Neural cell (in vitro differentiated cells): ENCODE measurements at regions not wholly inside any gene's neighbourhood (a gene's known extent, or its start where the extent isn't known, plus 50 kb on each side); places are given as distances from the start of the nearest gene placed in this dataset.

ENCODE experiments used
- H2AFZ ChIP-seq: fragments of 200-600, 300-800 bp; sonication (generic), shearing (Covaris generic); 2 replicates; pipeline ENCODE4 v1.6.0; 2014; ENCODE audit warnings: low read depth, mild to moderate bottlenecking, antibody characterized with exemption, low read length, moderate library complexity
- H3F3A ChIP-seq: fragments of 200-600 bp; shearing (Covaris generic); 2 replicates; pipeline ENCODE4 v1.6.1; 2016; ENCODE audit warnings: mild to moderate bottlenecking, moderate library complexity, mixed read lengths, antibody characterized with exemption, low read length; ENCODE audit not compliant: insufficient read depth, poor library complexity, severe bottlenecking
- H3K27ac ChIP-seq: fragments of 200-600, 300-800 bp; sonication (generic), shearing (Covaris generic); 2 replicates; pipeline ENCODE4 v1.5.1; 2014; ENCODE audit warnings: mild to moderate bottlenecking, low read length, moderate library complexity
- H3K27me3 ChIP-seq: fragments of 300-800, 200-600 bp; sonication (generic), shearing (Covaris generic); 2 replicates; pipeline ENCODE4 v1.6.0; 2014; ENCODE audit warnings: mild to moderate bottlenecking, low read depth, low read length, moderate library complexity; ENCODE audit not compliant: insufficient read depth
- H3K36me3 ChIP-seq: fragments of 300-800, 200-600 bp; sonication (generic), shearing (Covaris generic); 2 replicates; pipeline ENCODE4 v1.5.1; 2014; ENCODE audit warnings: mild to moderate bottlenecking, antibody characterized with exemption, low read length, moderate library complexity; ENCODE audit not compliant: insufficient read depth
- H3K4me2 ChIP-seq: fragments of 300-800, 200-600 bp; sonication (generic), shearing (Covaris generic); 2 replicates; pipeline ENCODE4 v1.6.0; 2014; ENCODE audit warnings: mild to moderate bottlenecking, low read length
- H3K4me3 ChIP-seq: fragments of 300-800, 200-600 bp; sonication (generic), shearing (Covaris generic); 2 replicates; pipeline ENCODE4 v1.5.1; 2014; ENCODE audit warnings: mild to moderate bottlenecking, low read length, moderate library complexity
- H3K79me2 ChIP-seq: fragments of 200-600 bp; shearing (Covaris generic); replicated peaks from 2 replicates; pipeline ENCODE4 v1.6.0; 2014; ENCODE audit warnings: mild to moderate bottlenecking, low read length, moderate library complexity; ENCODE audit not compliant: insufficient read depth
- H3K9ac ChIP-seq: fragments of 300-800, 200-600 bp; sonication (generic), shearing (Covaris generic); 2 replicates; pipeline ENCODE4 v1.6.1; 2016; ENCODE audit warnings: mild to moderate bottlenecking, low read length, mixed read lengths
- H3K9me2 ChIP-seq: fragments of 200-600 bp; shearing (Covaris generic); 2 replicates; pipeline ENCODE4 v1.6.1; 2016; ENCODE audit warnings: mild to moderate bottlenecking, low read length, mixed read lengths; ENCODE audit not compliant: insufficient read depth
- H3K9me3 ChIP-seq: fragments of 200-600, 300-800 bp; sonication (generic), shearing (Covaris generic); 2 replicates; pipeline ENCODE4 v1.6.1; 2016; ENCODE audit warnings: mild to moderate bottlenecking, mixed run types, low read length, moderate library complexity, mixed read lengths
- H4K20me1 ChIP-seq: fragments of 200-600 bp; shearing (Covaris generic); 2 replicates; pipeline ENCODE4 v1.6.1; 2016; ENCODE audit warnings: mild to moderate bottlenecking, mixed run types; ENCODE audit not compliant: insufficient read depth
- CTCF ChIP-seq: fragments of 450-650 bp; IDR thresholded peaks from 2 replicates; pipeline ENCODE4 v1.5.1; 2014; ENCODE audit warnings: antibody characterized with exemption, mild to moderate bottlenecking, moderate library complexity; ENCODE audit not compliant: poor library complexity, severe bottlenecking
- EP300 ChIP-seq: fragments of 450-650 bp; conservative IDR thresholded peaks from 2 replicates; pipeline ENCODE4 v1.6.1; 2014; ENCODE audit warnings: antibody characterized with exemption, mild to moderate bottlenecking, moderate library complexity; ENCODE audit not compliant: poor library complexity, severe bottlenecking
- EZH2 ChIP-seq: fragments of 200-600, 300-800 bp; shearing (Covaris generic), sonication (generic); IDR thresholded peaks from 2 replicates; pipeline ENCODE4 v1.6.1; 2014; ENCODE audit warnings: antibody characterized with exemption, low read length, borderline replicate concordance, mild to moderate bottlenecking; ENCODE audit not compliant: insufficient read depth, poor library complexity, severe bottlenecking
- MXI1 ChIP-seq: fragments of 450-650 bp; conservative IDR thresholded peaks from 2 replicates; pipeline ENCODE4 v1.6.1; 2014; ENCODE audit warnings: antibody characterized with exemption, mild to moderate bottlenecking; ENCODE audit not compliant: poor library complexity, severe bottlenecking
- POLR2AphosphoS5 ChIP-seq: IDR thresholded peaks from 2 replicates; pipeline ENCODE4 v1.6.1; 2012
- RAD21 ChIP-seq: fragments of 450-650 bp; conservative IDR thresholded peaks from 2 replicates; pipeline ENCODE4 v1.6.1; 2014; ENCODE audit warnings: antibody characterized with exemption, mild to moderate bottlenecking, moderate library complexity
- REST ChIP-seq: IDR thresholded peaks from 2 replicates; pipeline ENCODE4 v1.6.1; 2012; ENCODE audit warnings: borderline replicate concordance
- SMC3 ChIP-seq: fragments of 450-650 bp; conservative IDR thresholded peaks from 2 replicates; pipeline ENCODE4 v1.6.1; 2014; ENCODE audit warnings: antibody characterized with exemption, mild to moderate bottlenecking, moderate library complexity; ENCODE audit not compliant: poor library complexity
- TAF1 ChIP-seq: IDR thresholded peaks from 2 replicates; pipeline ENCODE4 v1.6.1; 2012; ENCODE audit warnings: low read depth

GRCh38 chr6:144840619-144841018, 555.5 kb downstream of the UTRN start:
- H3K36me3 ChIP-seq: no peaks in the 10 kb centered on the region
- no peak overlapping the region for H3K27ac ChIP-seq
- H3K9me3 ChIP-seq: no peaks in the 10 kb centered on the region
- H2AFZ ChIP-seq: no peak overlapping the region
- H3K4me2 ChIP-seq: no peak overlapping the region
- H3K4me3 ChIP-seq: no peak overlapping the region
- H3K9me2 ChIP-seq: no peaks in the 10 kb centered on the region
- no peaks in the 10 kb centered on the region for H3F3A ChIP-seq
- no peak overlapping the region for H3K9ac ChIP-seq
- H4K20me1 ChIP-seq: no peaks in the 10 kb centered on the region
- H3K27me3 ChIP-seq: no peaks in the 10 kb centered on the region
- H3K79me2 ChIP-seq: no peaks in the 10 kb centered on the region
- TF ChIP-seq EP300 (no peak), CTCF (no peak), POLR2AphosphoS5 (no peak), MXI1 (no peak), SMC3 (no peak), REST (no peak), EZH2 (no peak), TAF1 (no peak), RAD21 (no peak)

- no peak overlapping the region for H2AFZ ChIP-seq
Measured at GRCh38 chr6:144843701-144844100, 558.6 kb downstream of the UTRN start.

GRCh38 chr6:144844596-144844995, 559.5 kb downstream of the UTRN start:
- H2AFZ ChIP-seq: no peak overlapping the region
- no peaks in the 10 kb centered on the region for H3K9me3 ChIP-seq
- no peak overlapping the region for H3K4me3 ChIP-seq
- H3K36me3 ChIP-seq: no peaks in the 10 kb centered on the region
- TF ChIP-seq REST (no peak), RAD21 (no peak), CTCF (no peak), POLR2AphosphoS5 (no peak), SMC3 (no peak), EZH2 (no peak), TAF1 (no peak), EP300 (no peak), MXI1 (no peak)
- no peaks in the 10 kb centered on the region for H3K9me2 ChIP-seq
- H4K20me1 ChIP-seq: no peaks in the 10 kb centered on the region
- no peak overlapping the region for H3K4me2 ChIP-seq
- no peaks in the 10 kb centered on the region for H3K79me2 ChIP-seq
- H3K9ac ChIP-seq: no peak overlapping the region
- no peaks in the 10 kb centered on the region for H3F3A ChIP-seq
- H3K27ac ChIP-seq: no peak overlapping the region
- no peaks in the 10 kb centered on the region for H3K27me3 ChIP-seq

More at GRCh38 chr6:144843701-144844100, 558.6 kb downstream of the UTRN start:
- Histone ChIP-seq H4K20me1 (no peaks in the 10 kb centered on the region), H3K36me3 (no peaks in the 10 kb centered on the region), H3K9me3 (no peaks in the 10 kb centered on the region), H3F3A (no peaks in the 10 kb centered on the region), H3K4me3 (no peak overlapping the region), H3K79me2 (no peaks in the 10 kb centered on the region), H3K9ac (no peak overlapping the region), H3K27me3 (no peaks in the 10 kb centered on the region), H3K27ac (no peak overlapping the region), H3K9me2 (no peaks in the 10 kb centered on the region), H3K4me2 (no peak overlapping the region)
- TF ChIP-seq RAD21: no peak
- TF ChIP-seq EP300: no peak
